ENCODE measurements at regions not wholly inside any gene's neighbourhood (a gene's known extent, or its start where the extent isn't known, plus 50 kb on each side); places are given as distances from the start of the nearest gene placed in this dataset.
"Not testable (repeated sequence)": the region's sequence is repeated elsewhere in the genome, so short reads cannot be mapped to it uniquely, and the experiment has no call there.

GRCh38 chr1:72983011-72983410 is 700.7 kb upstream of the NEGR1 start:
- not testable (repeated sequence) for TF ChIP-seq EZH2 (IDR thresholded peaks at IDR 0.05; ENCODE audit: borderline replicate concordance, low read depth, low read length, severe bottlenecking); CTCF (IDR thresholded peaks at IDR 0.05; ENCODE audit: borderline replicate concordance, extremely low read depth, low read length, poor library complexity, severe bottlenecking)
